Transverse colon (tissue), 4 donors: ENCODE measurements at regions not wholly inside any gene's neighbourhood (a gene's known extent, or its start where the extent isn't known, plus 50 kb on each side); places are given as distances from the start of the nearest gene placed in this dataset.

ENCODE experiments used
- DNase-seq: peaks from one replicate; pipeline ENCODE4 v3.0.0-alpha.2; 2019
- H3K27ac ChIP-seq, 4 donors: fragments of 200-600 bp; sonication (generic); 2 replicates each; pipeline ENCODE4 v1.5.1; 2016 to 2018; ENCODE audit warnings: inconsistent platforms in 4 of 4
- H3K27me3 ChIP-seq: fragments of 200-600 bp; sonication (generic); 2 replicates; pipeline ENCODE4 v1.5.1; 2017; ENCODE audit warnings: inconsistent platforms
- H3K36me3 ChIP-seq, 4 donors: fragments of 200-600 bp; sonication (generic); 2 replicates each; pipeline ENCODE4 v1.5.1; 2017 to 2019; ENCODE audit warnings: inconsistent platforms in 4 of 4
- H3K4me1 ChIP-seq, 4 donors: fragments of 200-600 bp; sonication (generic); 2 replicates each; pipeline ENCODE4 v1.5.1; 2017 to 2020; ENCODE audit warnings: inconsistent platforms in 4 of 4
- H3K4me3 ChIP-seq, 4 donors: fragments of 200-600 bp; sonication (generic); 1 replicate in 1 of 4; 2 replicates in 3 of 4; pipeline versions ENCODE4 v1.5.1 to v1.6.1; 2017 to 2019; ENCODE audit warnings: inconsistent platforms in 4 of 4
- H3K9me3 ChIP-seq, 2 donors: fragments of 200-600 bp; sonication (generic); 2 replicates each; pipeline ENCODE4 v1.5.1; 2017 to 2019; ENCODE audit warnings: inconsistent platforms in 2 of 2
- EP300 ChIP-seq: sonication (generic); formaldehyde crosslinking; IDR thresholded peaks from one replicate; pipeline ENCODE4 v1.6.1; 2017; ENCODE audit warnings: antibody characterized with exemption, low read depth
- POLR2A ChIP-seq: fragments of 450-650 bp; IDR thresholded peaks from one replicate; pipeline ENCODE4 v1.6.1; 2016; ENCODE audit warnings: antibody characterized with exemption, mild to moderate bottlenecking, moderate library complexity
- POLR2AphosphoS5 ChIP-seq, 3 donors: sonication (generic); formaldehyde crosslinking; IDR thresholded peaks; one replicate each; pipeline ENCODE4 v1.6.1; 2016; ENCODE audit warnings: antibody characterized with exemption in 3 of 3
- WGBS, 2 donors: methylation state at CpG; one replicate each; pipeline ENCODE4 v1.1.5; 2018; ENCODE audit warnings: low coverage in 1 of 2; 5-methylcytosine and 5-hydroxymethylcytosine counted together
- in situ Hi-C, 4 donors: fragments of 200-750 bp; cut with MboI; loops; one replicate each; pipeline versions ENCODE4 v1.15.0 to v1.15.1; 2017; ENCODE audit warnings: low sequenced_read_pairs in 3 of 4, low pct_ligation_motif_present in 1 of 4, low pct_unique_long_range_greater_than_20kb in 1 of 4
- intact Hi-C: fragments of 100-400 bp; cut with DNase I; formaldehyde crosslinking; loops from one replicate; pipeline ENCODE4 v1.15.1; 2023; ENCODE audit warnings: low total_unique reads
- TF ChIP-seq, protein P1 (sequence below), 5 experiments: fragments of 200-600 bp in 3 of 5; fragments of 450-650 bp in 2 of 5; sonication (generic) in 3 of 5; IDR thresholded peaks; 1 replicate in 2 of 5; 2 replicates in 3 of 5; pipeline ENCODE4 v1.5.1; 2016 to 2017; ENCODE audit warnings: antibody characterized with exemption in 5 of 5, inconsistent platforms in 3 of 5, mild to moderate bottlenecking in 2 of 5, moderate library complexity in 1 of 5

DNA sequence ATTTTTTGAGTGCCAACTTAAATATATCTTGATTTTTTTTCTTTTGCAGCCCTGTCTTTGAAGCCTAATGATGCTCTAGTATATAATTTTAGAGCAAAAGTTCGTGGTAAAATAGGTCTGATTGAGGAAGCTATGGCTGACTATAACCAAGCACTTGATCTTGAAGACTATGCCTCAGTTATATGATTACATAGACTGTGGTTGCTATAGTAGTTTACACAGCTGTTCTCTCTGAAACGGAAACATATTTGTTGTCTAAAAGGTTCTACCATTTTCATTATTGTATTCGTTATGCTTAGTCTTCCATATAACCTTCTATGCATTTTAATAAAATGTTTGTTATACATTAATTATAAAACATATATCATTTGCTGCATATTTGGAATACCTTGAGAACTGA lies 246.7 kb downstream of the TTC6 start:
- intact Hi-C loops (no loop called here), in situ Hi-C loops (no loop called here)
- Histone ChIP-seq H3K27ac (no peak overlapping the region), H3K36me3 (no peaks in the 10 kb centered on the region), H3K9me3 (no peaks in the 10 kb centered on the region), H3K4me3 (no peak overlapping the region), H3K4me1 (no peaks in the 10 kb centered on the region), H3K27me3 (no peaks in the 10 kb centered on the region)
- TF ChIP-seq, protein P1, sequence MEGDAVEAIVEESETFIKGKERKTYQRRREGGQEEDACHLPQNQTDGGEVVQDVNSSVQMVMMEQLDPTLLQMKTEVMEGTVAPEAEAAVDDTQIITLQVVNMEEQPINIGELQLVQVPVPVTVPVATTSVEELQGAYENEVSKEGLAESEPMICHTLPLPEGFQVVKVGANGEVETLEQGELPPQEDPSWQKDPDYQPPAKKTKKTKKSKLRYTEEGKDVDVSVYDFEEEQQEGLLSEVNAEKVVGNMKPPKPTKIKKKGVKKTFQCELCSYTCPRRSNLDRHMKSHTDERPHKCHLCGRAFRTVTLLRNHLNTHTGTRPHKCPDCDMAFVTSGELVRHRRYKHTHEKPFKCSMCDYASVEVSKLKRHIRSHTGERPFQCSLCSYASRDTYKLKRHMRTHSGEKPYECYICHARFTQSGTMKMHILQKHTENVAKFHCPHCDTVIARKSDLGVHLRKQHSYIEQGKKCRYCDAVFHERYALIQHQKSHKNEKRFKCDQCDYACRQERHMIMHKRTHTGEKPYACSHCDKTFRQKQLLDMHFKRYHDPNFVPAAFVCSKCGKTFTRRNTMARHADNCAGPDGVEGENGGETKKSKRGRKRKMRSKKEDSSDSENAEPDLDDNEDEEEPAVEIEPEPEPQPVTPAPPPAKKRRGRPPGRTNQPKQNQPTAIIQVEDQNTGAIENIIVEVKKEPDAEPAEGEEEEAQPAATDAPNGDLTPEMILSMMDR (IDR thresholded peaks at IDR 0.05), result no peak
- TF ChIP-seq POLR2AphosphoS5 (IDR thresholded peaks at IDR 0.05), result no peak
- no peak for TF ChIP-seq POLR2A
- no peak for TF ChIP-seq EP300
- DNase-seq, result no peak
- WGBS, 2 donors, result 65 to 76% methylated on average over 3 of the region's 3 CpGs

DNA sequence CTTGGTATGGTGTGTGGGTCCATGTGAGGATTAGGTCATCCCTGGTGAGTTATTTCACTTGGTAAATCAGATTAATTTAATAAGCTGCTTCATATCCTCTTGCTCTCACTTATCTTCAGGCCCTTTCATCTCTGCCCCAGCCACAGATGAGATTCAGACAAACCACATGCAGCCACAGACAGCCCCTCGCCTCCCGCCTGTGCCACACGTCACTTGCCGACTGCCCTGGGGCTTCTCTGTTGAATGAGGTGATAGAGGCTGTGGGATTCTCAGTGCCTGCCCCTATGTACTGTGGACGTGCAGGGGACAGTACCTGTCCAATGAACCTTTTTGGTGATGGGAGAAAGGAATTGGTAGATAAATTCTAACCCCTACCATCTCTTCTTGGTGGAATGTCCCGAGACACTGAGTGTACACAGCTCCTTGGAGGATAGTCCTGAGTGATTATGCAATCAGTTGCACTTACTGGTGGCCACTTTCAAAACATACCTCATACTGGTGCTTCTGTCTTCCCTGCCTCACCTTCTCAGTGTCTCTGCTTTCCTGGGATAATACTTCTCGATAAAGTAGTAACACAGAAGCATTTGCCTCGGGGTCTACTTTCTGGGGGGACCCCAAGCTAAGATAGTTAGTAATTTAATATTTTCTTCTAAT lies 248.7 kb downstream of the TTC6 start:
- Histone ChIP-seq H3K27me3 (no peaks in the 10 kb centered on the region), H3K9me3 (no peaks in the 10 kb centered on the region), H3K36me3 (no peaks in the 10 kb centered on the region), H3K4me3 (no peak overlapping the region), H3K27ac (no peak overlapping the region), H3K4me1 (no peaks in the 10 kb centered on the region)
- 74 to 81% methylated on average over 4 to 8 of the region's 8 CpGs for WGBS, 2 donors
- in situ Hi-C loops (no loop called here), intact Hi-C loops (no loop called here)
- DNase-seq, result no peak
- TF ChIP-seq EP300, result no peak

DNA sequence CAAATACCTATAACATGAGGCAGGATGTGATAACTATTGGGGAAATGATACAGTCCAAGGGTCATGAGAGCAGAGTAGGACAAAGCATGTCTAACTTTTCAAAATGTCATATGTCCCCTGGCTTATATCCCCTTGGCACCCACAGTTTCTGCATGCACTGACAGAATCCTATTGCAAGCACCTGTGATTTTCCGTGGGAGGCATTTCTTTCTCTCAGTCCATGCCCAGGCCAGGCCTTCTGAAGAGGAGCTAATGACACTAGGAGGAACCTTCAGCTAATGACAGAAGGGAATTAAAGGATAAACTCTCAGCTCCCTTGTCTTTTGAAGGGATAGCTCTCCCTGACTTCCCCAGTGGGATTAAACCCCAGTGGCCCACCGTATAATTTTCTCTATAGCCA lies 249.2 kb downstream of the TTC6 start:
- 83% methylated on average over 2 of the region's 2 CpGs; no CpG with 5 or more reads in 1 of the 2 donors for WGBS, 2 donors
- no peak for DNase-seq
- no peak for TF ChIP-seq EP300
- no peak for TF ChIP-seq POLR2AphosphoS5 (IDR thresholded peaks at IDR 0.05)
- TF ChIP-seq, protein P1 (IDR thresholded peaks at IDR 0.05), result no peak
- TF ChIP-seq POLR2A, result no peak
- H3K36me3 ChIP-seq, result no peaks in the 10 kb centered on the region
- no peak overlapping the region for H3K27ac ChIP-seq
- intact Hi-C loops, result no loop called here
- in situ Hi-C loops, result no loop called here
- no peaks in the 10 kb centered on the region for H3K4me1 ChIP-seq
- no peaks in the 10 kb centered on the region for H3K9me3 ChIP-seq
- no peaks in the 10 kb centered on the region for H3K27me3 ChIP-seq
- H3K4me3 ChIP-seq, result no peak overlapping the region

GRCh38 chr14:37848985-37849621 lies 253.7 kb downstream of the TTC6 start:
- intact Hi-C loops, result no loop called here
- Histone ChIP-seq H3K4me1 (no peaks in the 10 kb centered on the region), H3K4me3 (no peak overlapping the region), H3K27ac (no peak overlapping the region), H3K36me3 (no peaks in the 10 kb centered on the region), H3K9me3 (no peaks in the 10 kb centered on the region), H3K27me3 (no peaks in the 10 kb centered on the region)
- TF ChIP-seq POLR2A (no peak), EP300 (no peak), POLR2AphosphoS5 (IDR thresholded peaks at IDR 0.05) (no peak)
- TF ChIP-seq, protein P1 (IDR thresholded peaks at IDR 0.05), result no peak
- in situ Hi-C loops, result no loop called here
- WGBS, 2 donors, result 73 to 90% methylated on average over 2 of the region's 2 CpGs
- no peak for DNase-seq

DNA sequence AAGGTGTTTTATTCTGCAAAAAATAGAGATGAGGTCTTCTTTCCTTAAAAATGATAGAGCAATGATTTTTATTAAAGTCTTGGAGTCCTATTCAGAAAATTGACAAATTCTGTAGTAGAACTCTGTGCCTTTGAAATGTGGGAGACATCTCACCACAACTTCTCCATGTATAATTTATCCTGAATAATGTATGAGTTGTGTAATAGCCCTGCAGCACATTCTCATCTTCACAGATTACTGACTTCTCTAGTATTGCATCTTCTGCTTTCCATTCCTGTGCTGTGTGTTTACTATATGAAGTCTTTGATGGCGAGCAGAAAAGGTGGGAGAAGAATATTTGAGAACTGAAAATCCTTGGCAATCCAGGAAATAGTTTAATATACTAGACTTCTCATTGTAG lies 255.6 kb downstream of the TTC6 start:
- TF ChIP-seq POLR2A, result no peak
- TF ChIP-seq, protein P1 (IDR thresholded peaks at IDR 0.05), result no peak
- TF ChIP-seq EP300, result no peak
- H3K27ac ChIP-seq, result no peak overlapping the region
- no peaks in the 10 kb centered on the region for H3K9me3 ChIP-seq
- WGBS, 2 donors, result 67 to 82% methylated on average over 1 of the region's 1 CpG
- no peaks in the 10 kb centered on the region for H3K4me1 ChIP-seq
- no peak overlapping the region for H3K4me3 ChIP-seq
- no peaks in the 10 kb centered on the region for H3K36me3 ChIP-seq
- no peak for DNase-seq
- in situ Hi-C loops (loop anchor here in 1 of 4 donors (25.0 kb wide), 1 partner anchor 589 kb away; no protein-coding TSS in a partner anchor), intact Hi-C loops (no loop called here)
- H3K27me3 ChIP-seq, result no peaks in the 10 kb centered on the region
